Osteoblast (primary cell): ENCODE measurements at regions not wholly inside any gene's neighbourhood (a gene's known extent, or its start where the extent isn't known, plus 50 kb on each side); places are given as distances from the start of the nearest gene placed in this dataset.

Experiments
- DNase-seq: peaks from one replicate; pipeline ENCODE4 v3.0.0; 2011; ENCODE audit warnings: low spot score, mixed read lengths; ENCODE audit not compliant: insufficient read length; ENCODE audit errors: missing footprints
- H2AFZ ChIP-seq: 2 replicates; pipeline ENCODE4 v1.6.0; 2011; ENCODE audit warnings: mild to moderate bottlenecking, low read length
- H3K27ac ChIP-seq: 2 replicates; pipeline ENCODE4 v1.5.1; 2011; ENCODE audit warnings: mild to moderate bottlenecking, low read depth, low read length, moderate library complexity
- H3K27me3 ChIP-seq: 2 replicates; pipeline ENCODE4 v1.6.0; 2012; ENCODE audit warnings: mild to moderate bottlenecking, control low read depth, inconsistent platforms, low read length, moderate library complexity; ENCODE audit not compliant: insufficient read depth
- H3K36me3 ChIP-seq: 2 replicates; pipeline ENCODE4 v1.5.1; 2011; ENCODE audit warnings: mild to moderate bottlenecking, low read length, control low read depth, moderate library complexity; ENCODE audit not compliant: insufficient read depth
- H3K4me1 ChIP-seq: 2 replicates; pipeline ENCODE4 v1.5.1; 2011; ENCODE audit warnings: mild to moderate bottlenecking, low read length, control low read depth, moderate library complexity; ENCODE audit not compliant: insufficient read depth
- H3K4me2 ChIP-seq: 2 replicates; pipeline ENCODE4 v1.6.0; 2011; ENCODE audit warnings: mild to moderate bottlenecking, low read length; ENCODE audit not compliant: insufficient read depth
- H3K4me3 ChIP-seq: fragments of 200-600 bp; sonication (generic); 3 replicates; pipeline ENCODE4 v1.5.1; 2012; ENCODE audit warnings: mild to moderate bottlenecking, low read length, inconsistent platforms; ENCODE audit not compliant: insufficient read depth
- H3K79me2 ChIP-seq: 2 replicates; pipeline ENCODE4 v1.6.0; 2012; ENCODE audit warnings: mild to moderate bottlenecking, low read length, control low read depth, inconsistent platforms; ENCODE audit not compliant: insufficient read depth
- H3K9me3 ChIP-seq: 2 replicates; pipeline ENCODE4 v1.5.1; 2011; ENCODE audit warnings: low read depth, low read length, control low read depth
- H4K20me1 ChIP-seq: 2 replicates; pipeline ENCODE4 v1.6.0; 2012; ENCODE audit warnings: mild to moderate bottlenecking, low read length, control low read depth; ENCODE audit not compliant: insufficient read depth
- CTCF ChIP-seq: IDR thresholded peaks from 2 replicates; pipeline ENCODE4 v1.5.1; 2011; ENCODE audit warnings: mild to moderate bottlenecking, low read depth, low read length, moderate library complexity; ENCODE audit errors: extremely low read depth

- Histone ChIP-seq H3K4me1 (peaks cover 3% of the 10 kb centered on the region), H2AFZ (no peak overlapping the region), H3K36me3 (no peaks in the 10 kb centered on the region), H3K79me2 (no peaks in the 10 kb centered on the region), H3K4me3 (no peak overlapping the region), H3K27ac (no peak overlapping the region), H3K27me3 (no peaks in the 10 kb centered on the region), H3K4me2 (no peak overlapping the region), H4K20me1 (no peaks in the 10 kb centered on the region), H3K9me3 (no peaks in the 10 kb centered on the region)
- no peak for TF ChIP-seq CTCF
- no peak for DNase-seq
Observed at GRCh38 chr1:106613861-106614260, 442.6 kb upstream of the PRMT6 start.

- Histone ChIP-seq H3K79me2 (no peaks in the 10 kb centered on the region), H3K27ac (no peak overlapping the region), H3K4me3 (no peak overlapping the region), H4K20me1 (no peaks in the 10 kb centered on the region), H2AFZ (no peak overlapping the region), H3K9me3 (no peaks in the 10 kb centered on the region), H3K36me3 (no peaks in the 10 kb centered on the region), H3K4me1 (peaks cover 3% of the 10 kb centered on the region), H3K4me2 (no peak overlapping the region), H3K27me3 (no peaks in the 10 kb centered on the region)
- TF ChIP-seq CTCF, result no peak
- no peak for DNase-seq
Observed at GRCh38 chr1:106615473-106615872, 441.0 kb upstream of the PRMT6 start.

GRCh38 chr1:106619080-106619826, 437.2 kb upstream of the PRMT6 start:
- H3K4me3 ChIP-seq, result no peak overlapping the region
- H3K79me2 ChIP-seq, result no peaks in the 10 kb centered on the region
- no peaks in the 10 kb centered on the region for H3K9me3 ChIP-seq
- H3K36me3 ChIP-seq, result no peaks in the 10 kb centered on the region
- H2AFZ ChIP-seq, result no peak overlapping the region
- H3K27ac ChIP-seq, result no peak overlapping the region
- no peak for TF ChIP-seq CTCF
- H4K20me1 ChIP-seq, result no peaks in the 10 kb centered on the region
- no peaks in the 10 kb centered on the region for H3K4me1 ChIP-seq
- no peak for DNase-seq
- H3K27me3 ChIP-seq, result no peaks in the 10 kb centered on the region
- no peak overlapping the region for H3K4me2 ChIP-seq

GRCh38 chr1:106619827-106620134, 436.7 kb upstream of the PRMT6 start:
- H3K79me2 ChIP-seq, result no peaks in the 10 kb centered on the region
- H4K20me1 ChIP-seq, result no peaks in the 10 kb centered on the region

More at GRCh38 chr1:106619827-106620134, 436.7 kb upstream of the PRMT6 start:
- no peaks in the 10 kb centered on the region for H3K36me3 ChIP-seq
- no peaks in the 10 kb centered on the region for H3K4me1 ChIP-seq
- H3K27me3 ChIP-seq, result no peaks in the 10 kb centered on the region
- no peak for DNase-seq
- H3K27ac ChIP-seq, result no peak overlapping the region
- H3K4me3 ChIP-seq, result no peak overlapping the region
- no peak overlapping the region for H3K4me2 ChIP-seq
- no peak for TF ChIP-seq CTCF
- H3K9me3 ChIP-seq, result no peaks in the 10 kb centered on the region
- H2AFZ ChIP-seq, result no peak overlapping the region
